Prostate gland (tissue), 2 donors: ENCODE measurements at regions not wholly inside any gene's neighbourhood (a gene's known extent, or its start where the extent isn't known, plus 50 kb on each side); places are given as distances from the start of the nearest gene placed in this dataset.

Source experiments
- DNase-seq: peaks from one replicate; pipeline ENCODE4 v3.0.0-alpha.2; 2019; ENCODE audit warnings: low spot score
- H3K27ac ChIP-seq, 2 donors: fragments of 200-600 bp; sonication (generic); 2 replicates each; pipeline ENCODE4 v1.5.1; 2017 to 2019
- H3K27me3 ChIP-seq: fragments of 200-600 bp; sonication (generic); replicated peaks from 2 replicates; pipeline ENCODE4 v1.5.1; 2019; ENCODE audit not compliant: insufficient read depth
- H3K36me3 ChIP-seq, 2 donors: fragments of 200-600 bp; sonication (generic); 1 replicate in 1 of 2; 2 replicates in 1 of 2; pipeline versions ENCODE4 v1.5.1 to v1.8.1; 2017 to 2019
- H3K4me1 ChIP-seq: fragments of 200-600 bp; sonication (generic); replicated peaks from 2 replicates; pipeline ENCODE4 v1.5.1; 2019
- H3K4me3 ChIP-seq, 2 donors: fragments of 200-600 bp; sonication (generic); 2 replicates each; pipeline ENCODE4 v1.5.1; 2017 to 2019
- H3K9me3 ChIP-seq: fragments of 200-600 bp; sonication (generic); 2 replicates; pipeline ENCODE4 v1.5.1; 2017
- CTCF ChIP-seq, 4 experiments: fragments of 200-600 bp in 2 of 4; fragments of 450-650 bp in 2 of 4; sonication (generic) in 2 of 4; IDR thresholded peaks; 1 replicate in 3 of 4; 2 replicates in 1 of 4; pipeline ENCODE4 v1.5.1; 2016 to 2019; ENCODE audit warnings: antibody characterized with exemption in 4 of 4, mild to moderate bottlenecking in 2 of 4, moderate library complexity in 2 of 4
- POLR2A ChIP-seq: fragments of 450-650 bp; IDR thresholded peaks from one replicate; pipeline ENCODE4 v1.6.1; 2016; ENCODE audit warnings: antibody characterized with exemption, mild to moderate bottlenecking
- POLR2AphosphoS5 ChIP-seq: sonication (generic); formaldehyde crosslinking; IDR thresholded peaks from one replicate; pipeline ENCODE4 v1.6.1; 2017; ENCODE audit warnings: antibody characterized with exemption
- WGBS: methylation state at CpG from one replicate; pipeline ENCODE4 v1.1.5; 2018; 5-methylcytosine and 5-hydroxymethylcytosine counted together
- intact Hi-C: fragments of 100-400 bp; cut with DNase I; formaldehyde crosslinking; loops from one replicate; pipeline ENCODE4 v1.14.2; 2022

GRCh38 chr4:83716874-83717273 lies 181.0 kb downstream of the GPAT3 start:
- H3K36me3 ChIP-seq, result no peaks in the 10 kb centered on the region
- H3K27ac ChIP-seq, result no peak overlapping the region
- H3K4me1 ChIP-seq, result no peaks in the 10 kb centered on the region
- no peak for DNase-seq
- intact Hi-C loops, result no loop called here
- H3K27me3 ChIP-seq, result no peaks in the 10 kb centered on the region
- H3K4me3 ChIP-seq, result no peak overlapping the region
- TF ChIP-seq POLR2A, result no peak
- no peaks in the 10 kb centered on the region for H3K9me3 ChIP-seq

- Histone ChIP-seq H3K9me3 (no peaks in the 10 kb centered on the region), H3K36me3 (no peaks in the 10 kb centered on the region), H3K27me3 (no peaks in the 10 kb centered on the region), H3K27ac (no peak overlapping the region), H3K4me3 (no peak overlapping the region), H3K4me1 (no peaks in the 10 kb centered on the region)
- intact Hi-C loops, result no loop called here
- TF ChIP-seq POLR2A (no peak), POLR2AphosphoS5 (no peak), CTCF (IDR thresholded peaks at IDR 0.05) (no peak)
- no peak for DNase-seq
Observed at GRCh38 chr4:83712890-83713289, 177.0 kb downstream of the GPAT3 start.

- H3K36me3 ChIP-seq, result no peaks in the 10 kb centered on the region
- H3K27ac ChIP-seq, result no peak overlapping the region
- intact Hi-C loops, result no loop called here
- 57% methylated on average over 7 of the region's 7 CpGs for WGBS
- no peaks in the 10 kb centered on the region for H3K27me3 ChIP-seq
- H3K4me3 ChIP-seq, result no peak overlapping the region
- DNase-seq, result no peak
- H3K4me1 ChIP-seq, result no peaks in the 10 kb centered on the region
- H3K9me3 ChIP-seq, result no peaks in the 10 kb centered on the region
- TF ChIP-seq POLR2A (no peak), CTCF (IDR thresholded peaks at IDR 0.05) (no peak), POLR2AphosphoS5 (no peak)
Observed at GRCh38 chr4:83709627-83710026, 173.7 kb downstream of the GPAT3 start.

- no peak for DNase-seq
- no peak overlapping the region for H3K4me3 ChIP-seq
- WGBS, result 39% methylated on average over 6 of the region's 6 CpGs
- no peak overlapping the region for H3K27ac ChIP-seq
- intact Hi-C loops, result no loop called here
- no peaks in the 10 kb centered on the region for H3K9me3 ChIP-seq
- TF ChIP-seq CTCF (IDR thresholded peaks at IDR 0.05), result no peak
- no peak for TF ChIP-seq POLR2AphosphoS5
- TF ChIP-seq POLR2A, result no peak
- no peaks in the 10 kb centered on the region for H3K4me1 ChIP-seq
- no peaks in the 10 kb centered on the region for H3K36me3 ChIP-seq
- H3K27me3 ChIP-seq, result no peaks in the 10 kb centered on the region
Observed at GRCh38 chr4:83708500-83709175, 172.7 kb downstream of the GPAT3 start.

GRCh38 chr4:83704786-83705185 lies 168.9 kb downstream of the GPAT3 start:
- WGBS, result 92% methylated on average over 2 of the region's 2 CpGs

More at GRCh38 chr4:83704786-83705185, 168.9 kb downstream of the GPAT3 start:
- Histone ChIP-seq H3K9me3 (no peaks in the 10 kb centered on the region), H3K4me1 (no peaks in the 10 kb centered on the region), H3K27ac (no peak overlapping the region), H3K27me3 (no peaks in the 10 kb centered on the region), H3K36me3 (no peaks in the 10 kb centered on the region), H3K4me3 (no peak overlapping the region)
- intact Hi-C loops, result no loop called here
- no peak for TF ChIP-seq POLR2A
- TF ChIP-seq CTCF (IDR thresholded peaks at IDR 0.05), result no peak
- TF ChIP-seq POLR2AphosphoS5, result no peak
- no peak for DNase-seq
